ENCODE measurements at regions not wholly inside any gene's neighbourhood (a gene's known extent, or its start where the extent isn't known, plus 50 kb on each side); places are given as distances from the start of the nearest gene placed in this dataset.
"Not testable (repeated sequence)": the region's sequence is repeated elsewhere in the genome, so short reads cannot be mapped to it uniquely, and the experiment has no call there.

- DNase-seq (ENCODE audit: low read depth): no peak
Measured at GRCh38 chr1:18561967-18562366, 68.7 kb upstream of the PAX7 start.

GRCh38 chr1:18564676-18565075 is 66.0 kb upstream of the PAX7 start:
- DNase-seq (ENCODE audit: low read depth): no peak

GRCh38 chr1:18565321-18565720 is 65.3 kb upstream of the PAX7 start:
- no peak for DNase-seq (ENCODE audit: low read depth)

- no peak for DNase-seq (ENCODE audit: low read depth)
Measured at GRCh38 chr1:18568489-18568888, 62.2 kb upstream of the PAX7 start.

- no peak for DNase-seq (ENCODE audit: low read depth)
Measured at GRCh38 chr1:18569251-18569650, 61.4 kb upstream of the PAX7 start.

- no peak for DNase-seq (ENCODE audit: low read depth)
Measured at GRCh38 chr1:18569811-18570545, 60.7 kb upstream of the PAX7 start.

GRCh38 chr1:18571275-18571674 is 59.4 kb upstream of the PAX7 start:
- no peak for DNase-seq (ENCODE audit: low read depth)

GRCh38 chr1:18572022-18572880 is 58.4 kb upstream of the PAX7 start:
- DNase-seq (ENCODE audit: low read depth): no peak

GRCh38 chr1:18573170-18573569 is 57.5 kb upstream of the PAX7 start:
- no peak for DNase-seq (ENCODE audit: low read depth)

GRCh38 chr1:18574754-18575153 is 55.9 kb upstream of the PAX7 start:
- no peak for DNase-seq (ENCODE audit: low read depth)

- peak; percentile 28 for DNase-seq (ENCODE audit: low read depth)
Measured at GRCh38 chr1:18575620-18576019, 55.0 kb upstream of the PAX7 start.

GRCh38 chr1:18578271-18578670 is 52.4 kb upstream of the PAX7 start:
- DNase-seq (ENCODE audit: low read depth): no peak

GRCh38 chr1:18579267-18579666 is 51.4 kb upstream of the PAX7 start:
- not testable (repeated sequence) for DNase-seq (ENCODE audit: low read depth)

- DNase-seq (ENCODE audit: low read depth): no peak
Measured at GRCh38 chr1:18580047-18580446, 50.6 kb upstream of the PAX7 start.

GRCh38 chr1:18580691-18581419 is 49.8 kb upstream of the PAX7 start:
- DNase-seq (ENCODE audit: low read depth): no peak

All from stimulated activated CD8-positive, alpha-beta memory T cell treated with anti-CD3 and anti-CD28 coated beads, Interleukin-4, amount 100 ng/mL, for 24 hours (primary cell).